NCI-H146 treated with DMSO at 0.1 percent for 48 hours (cell line): ENCODE measurements at regions not wholly inside any gene's neighbourhood (a gene's known extent, or its start where the extent isn't known, plus 50 kb on each side); places are given as distances from the start of the nearest gene placed in this dataset.

Source experiments
- DNase-seq: peaks from one replicate; lab custom pipeline; 2025; ENCODE audit not compliant: unreplicated experiment; lab: John Stamatoyannopoulos, UW

GRCh38 chr22:48707763-48708557 lies 1119.7 kb downstream of the BRD1 start:
- no peak for DNase-seq

- no peak for DNase-seq
Observed at GRCh38 chr22:48706934-48707762, 1120.5 kb downstream of the BRD1 start.

DNA sequence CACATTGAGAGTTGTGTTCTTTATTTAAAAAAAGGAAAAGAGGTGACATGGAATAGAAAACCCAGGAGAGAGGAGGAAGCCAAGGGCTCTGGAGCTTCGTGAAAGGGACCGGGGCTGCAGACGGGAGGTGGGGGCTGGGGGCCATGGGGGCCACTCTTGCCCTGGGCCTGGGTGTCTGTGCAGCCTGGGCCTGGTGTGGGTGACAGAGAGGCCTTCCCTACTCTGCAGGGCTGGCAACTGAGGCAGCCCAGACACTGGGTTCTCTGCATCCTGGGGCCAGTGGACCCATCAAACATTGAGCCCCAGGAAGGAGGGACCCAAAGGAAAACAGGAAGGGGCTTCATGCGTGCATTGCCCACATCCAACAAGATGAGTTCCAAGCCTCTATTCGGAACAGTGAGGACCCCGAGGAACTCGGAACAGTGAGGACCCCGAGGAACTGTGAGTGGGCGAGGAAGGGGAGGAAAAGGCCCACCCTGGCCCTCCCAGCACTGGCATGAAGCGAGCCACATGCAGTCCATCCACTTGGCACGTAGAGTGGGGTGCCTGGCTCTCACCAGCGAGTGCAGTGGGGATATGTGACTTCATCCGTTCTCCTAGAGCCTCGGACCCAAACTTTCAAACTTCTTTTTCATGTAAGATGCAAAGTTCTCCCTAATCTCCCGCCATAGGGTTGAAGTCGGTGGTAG lies 1121.6 kb downstream of the BRD1 start:
- no peak for DNase-seq

DNA sequence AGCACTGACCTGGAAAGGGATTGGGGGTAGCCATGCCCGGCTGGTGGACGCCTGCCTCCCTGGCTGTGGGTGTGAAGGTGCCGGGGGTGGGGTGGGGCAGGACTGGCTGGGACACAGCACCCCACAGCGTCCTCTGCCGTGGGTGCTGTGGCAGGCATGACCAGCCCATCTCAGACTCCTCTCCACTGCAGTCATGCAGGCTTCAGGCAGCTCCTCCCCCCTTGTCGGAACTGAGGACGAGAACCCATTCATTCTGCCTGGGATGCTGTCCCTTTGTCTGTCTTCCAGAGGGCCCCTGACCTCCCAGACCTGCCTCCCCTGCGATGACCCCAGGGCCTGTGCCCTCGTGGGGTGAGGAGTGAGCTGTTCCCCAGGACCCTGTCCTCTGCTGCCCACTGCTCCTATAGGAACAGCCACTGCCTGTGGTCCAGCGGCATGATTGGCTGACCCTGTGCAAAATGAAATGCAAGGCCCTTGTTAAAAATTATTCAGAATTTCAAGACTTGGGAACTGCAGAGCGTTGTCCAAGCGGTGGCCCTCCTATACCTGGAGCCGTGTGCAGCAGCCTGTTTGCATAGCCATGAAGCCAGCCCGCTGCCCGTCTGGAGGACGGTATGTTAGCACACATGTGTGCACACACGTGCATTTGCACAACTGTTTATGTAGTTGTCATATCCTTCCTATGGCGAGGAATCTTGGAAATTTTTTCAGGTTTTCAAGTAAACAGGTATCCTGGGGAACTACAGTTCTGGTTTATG lies 1122.3 kb downstream of the BRD1 start:
- DNase-seq: no peak

DNA sequence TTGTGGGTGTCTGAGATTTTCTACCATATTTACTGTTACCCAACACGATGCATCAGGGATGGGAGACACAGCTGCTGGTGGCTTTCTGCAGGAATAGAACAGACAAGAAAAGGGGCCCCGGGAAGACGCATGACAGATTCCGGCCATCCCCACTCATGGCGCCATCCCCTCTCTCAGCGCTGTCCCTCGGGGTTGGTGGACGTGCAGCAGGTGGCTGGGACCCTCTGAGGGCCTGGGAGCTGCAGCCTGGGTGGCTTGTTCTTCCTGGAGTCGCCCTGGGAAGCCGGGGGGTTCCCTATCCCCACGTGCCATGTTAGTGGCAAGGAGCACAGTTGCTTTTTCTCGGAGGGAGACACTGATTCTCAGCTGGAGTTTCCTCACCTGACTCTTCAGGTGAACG lies 1123.3 kb downstream of the BRD1 start:
- no peak for DNase-seq

DNA sequence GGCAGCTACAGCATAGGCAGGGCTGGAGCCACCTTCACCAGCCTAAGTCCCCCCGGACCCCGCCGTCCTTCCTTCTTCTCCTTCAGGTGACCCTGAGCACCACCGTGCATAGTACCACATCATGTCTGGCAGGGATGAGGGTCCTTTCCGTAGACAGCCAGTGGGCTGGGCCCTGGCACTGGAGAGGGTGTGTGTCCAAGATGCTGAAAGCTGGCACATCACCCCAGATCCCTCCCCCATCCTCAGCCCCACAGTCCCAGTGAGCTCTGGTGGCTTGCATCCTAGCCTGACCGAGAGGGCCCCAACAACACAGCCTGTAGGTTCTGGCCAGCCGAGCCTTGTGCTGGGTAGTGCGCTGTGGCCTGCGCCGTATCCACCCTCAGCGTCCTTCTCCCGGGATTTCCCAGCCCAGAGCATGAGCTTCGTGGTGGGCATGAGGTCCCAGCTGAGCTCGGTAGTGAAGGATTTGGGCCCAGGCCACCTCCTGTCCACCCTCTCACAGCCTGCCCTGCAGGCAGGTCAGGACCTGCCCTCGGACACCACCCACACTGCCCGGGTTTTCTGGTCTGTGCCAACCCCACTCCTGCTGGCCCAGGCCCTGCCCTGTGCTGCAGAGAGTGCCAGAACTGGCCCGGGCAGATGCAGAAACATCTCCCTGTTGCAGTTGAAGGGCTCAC lies 1124.3 kb downstream of the BRD1 start:
- DNase-seq: no peak

DNA sequence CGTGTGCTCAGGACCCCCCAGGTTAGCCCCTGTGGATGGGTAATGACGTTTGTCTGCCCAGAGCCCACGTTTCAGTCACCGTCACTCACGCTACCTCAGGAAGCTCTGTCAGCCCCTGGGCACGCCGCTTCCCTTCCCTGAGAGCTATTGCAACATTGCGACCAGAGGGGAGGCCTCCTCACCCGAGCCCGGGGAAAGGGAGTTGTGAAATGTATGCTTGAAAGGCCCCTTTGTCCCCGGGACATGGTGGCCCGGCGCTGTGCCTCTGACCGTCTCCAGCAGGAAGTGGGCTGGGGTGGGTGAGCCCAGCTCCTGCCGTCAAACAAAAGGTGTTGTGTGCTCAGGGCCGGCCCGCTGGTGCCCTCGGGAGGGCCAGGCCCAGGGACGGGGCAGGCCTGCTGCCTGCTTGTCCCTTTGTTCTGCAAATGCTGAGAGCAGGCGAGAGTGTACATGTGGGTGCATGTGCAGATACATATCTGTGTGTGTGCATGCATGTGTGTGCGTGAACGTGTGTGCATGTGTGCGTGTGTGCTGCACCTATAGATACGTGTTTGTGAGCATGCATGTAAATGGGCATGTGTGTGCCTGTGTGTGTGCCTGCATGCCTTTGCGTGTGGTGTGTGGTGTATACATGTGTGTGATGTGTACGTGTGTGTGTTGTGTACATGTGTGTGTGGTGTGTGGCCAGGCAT lies 1125.0 kb downstream of the BRD1 start:
- DNase-seq: no peak

GRCh38 chr22:48701296-48702030 lies 1126.2 kb downstream of the BRD1 start:
- DNase-seq: no peak

GRCh38 chr22:48700566-48701295 lies 1126.9 kb downstream of the BRD1 start:
- no peak for DNase-seq

- no peak for DNase-seq
Observed at GRCh38 chr22:48700180-48700565, 1127.5 kb downstream of the BRD1 start.

- DNase-seq: no peak
Observed at GRCh38 chr22:48699511-48699910, 1128.2 kb downstream of the BRD1 start.

DNA sequence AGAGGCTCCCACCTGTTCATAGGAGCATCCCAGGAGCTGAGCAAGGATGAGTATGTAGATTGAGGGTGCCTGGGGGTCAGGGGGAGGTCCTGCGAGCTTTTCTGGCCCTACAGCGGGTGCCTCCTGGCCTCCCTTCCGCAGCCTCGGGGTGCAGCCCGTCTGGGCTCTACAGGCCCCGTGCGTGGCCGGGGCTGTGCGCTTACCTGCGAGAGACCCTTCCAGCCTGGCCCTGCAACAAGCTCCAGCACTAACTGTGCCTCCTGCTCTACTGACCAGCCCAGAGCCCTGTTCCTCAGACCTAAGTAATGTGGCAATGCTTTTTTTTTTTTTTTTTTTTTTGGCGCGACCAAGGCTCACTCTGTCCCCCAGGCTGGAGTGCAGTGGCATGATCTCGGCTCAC lies 1129.1 kb downstream of the BRD1 start:
- no peak for DNase-seq

DNA sequence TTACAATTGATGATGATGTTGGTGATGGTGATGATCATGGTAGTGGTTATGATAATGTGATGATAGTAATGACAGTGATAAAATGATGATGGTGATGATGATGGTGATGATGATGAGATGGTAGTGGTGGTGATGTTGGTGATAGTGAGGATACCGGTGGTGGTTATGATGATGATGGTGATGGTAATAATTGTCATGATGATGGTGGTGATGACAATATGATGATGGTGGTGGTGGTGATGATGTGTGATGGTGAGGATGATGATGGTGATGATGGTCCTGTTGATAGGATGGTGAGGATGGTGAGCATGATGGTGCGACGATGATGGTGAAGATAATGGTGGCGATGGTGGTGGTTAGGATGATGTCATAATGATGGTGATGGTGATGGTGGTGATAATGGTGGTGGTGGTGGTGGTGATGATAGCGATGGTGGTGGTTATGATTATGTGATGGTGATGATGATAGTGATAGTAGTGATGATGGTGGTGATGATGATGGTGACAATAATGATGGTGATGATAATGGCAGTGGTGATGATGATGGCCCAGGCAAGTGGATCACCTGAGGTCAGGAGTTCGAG lies 1129.9 kb downstream of the BRD1 start:
- DNase-seq: no peak

DNA sequence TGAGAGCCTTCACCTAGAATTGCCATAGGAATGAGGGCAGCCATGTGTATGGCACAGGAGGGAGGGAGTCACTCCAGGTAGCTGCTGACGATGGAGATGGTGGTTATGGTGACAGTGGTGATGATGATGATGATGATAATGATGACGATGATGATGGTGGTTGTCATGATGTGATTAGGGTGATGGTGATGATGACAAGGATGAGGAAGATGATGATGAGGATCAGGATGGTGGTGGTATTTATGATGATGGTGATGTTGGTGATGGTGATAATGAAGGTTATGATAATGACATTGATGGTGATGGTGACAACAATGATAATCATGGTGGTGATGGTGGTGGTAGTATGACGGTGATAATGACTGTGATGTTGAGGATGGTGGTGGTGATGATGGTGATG lies 1130.5 kb downstream of the BRD1 start:
- no peak for DNase-seq

DNA sequence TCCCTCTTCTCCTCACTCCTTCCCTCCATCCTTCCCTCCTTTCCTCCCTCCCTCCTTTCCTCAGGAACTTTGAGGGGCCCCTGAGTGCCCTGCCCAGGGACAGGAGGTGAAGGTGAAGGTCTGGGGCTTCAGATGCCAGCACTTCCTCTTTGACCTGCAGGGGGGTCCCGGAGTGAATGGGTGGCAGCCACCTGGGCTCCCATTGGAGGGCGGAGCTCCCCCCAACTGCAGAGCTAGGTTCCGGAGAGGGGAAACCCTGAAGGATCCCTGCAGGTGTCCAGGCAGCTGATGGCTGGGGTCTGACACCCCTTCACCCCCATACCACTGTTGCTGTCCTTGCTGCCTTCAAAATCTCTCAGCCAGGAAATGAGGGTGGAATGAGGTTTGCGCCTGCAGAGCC lies 1131.3 kb downstream of the BRD1 start:
- DNase-seq: no peak

DNA sequence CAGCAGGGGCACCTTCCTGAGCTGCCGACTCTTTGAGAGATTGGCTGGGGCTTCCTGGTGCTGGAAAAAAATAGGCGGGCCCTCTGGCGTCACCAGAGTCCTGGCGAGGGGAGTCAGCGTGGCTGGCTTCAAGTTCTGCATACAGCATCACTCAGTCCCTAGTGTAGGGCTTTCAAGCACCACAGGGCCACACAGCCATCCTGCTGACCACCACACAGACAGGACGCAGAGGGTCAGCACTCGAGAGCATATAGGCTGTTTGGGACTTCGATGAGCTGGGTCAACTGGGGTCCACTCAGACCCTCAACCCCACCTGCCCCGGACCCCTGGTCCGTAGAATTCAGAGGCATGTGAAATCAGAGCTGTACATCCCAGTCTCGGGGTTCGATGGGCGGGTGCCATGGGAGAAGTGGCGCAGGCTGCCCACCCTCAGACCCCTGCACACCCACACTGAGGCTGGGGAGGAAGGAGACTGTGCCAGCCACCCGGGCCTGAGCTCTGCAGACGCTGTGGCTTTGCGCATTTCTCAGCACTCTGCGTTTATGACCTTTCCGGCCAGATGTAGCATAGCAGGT lies 1131.9 kb downstream of the BRD1 start:
- no peak for DNase-seq

- DNase-seq: no peak
Observed at GRCh38 chr22:48695251-48695650, 1132.4 kb downstream of the BRD1 start.
